ENCODE measurements at regions not wholly inside any gene's neighbourhood (a gene's known extent, or its start where the extent isn't known, plus 50 kb on each side); places are given as distances from the start of the nearest gene placed in this dataset.

GRCh38 chr13:44260336-44260735 is 113.3 kb upstream of the SERP2 start:
- H3K9me3 ChIP-seq, result no peaks in the 10 kb centered on the region
- ATAC-seq (ENCODE audit: insufficient number of reproducible peaks, low FRiP score, low read depth) (no peak), DNase-seq (ENCODE audit: low spot score) (no peak)
- peaks cover 0 to 4% of the 10 kb centered on the region in 2 donors for H3K4me1 ChIP-seq (ENCODE audit: control insufficient read depth in 1 of 2, low read depth in 2 of 2)
- H3K36me3 ChIP-seq, result no peaks in the 10 kb centered on the region
- no peak overlapping the region for H3K27ac ChIP-seq
- H3K27me3 ChIP-seq (replicated peaks; ENCODE audit: insufficient read depth), result no peaks in the 10 kb centered on the region
- H3K4me3 ChIP-seq, result no peak overlapping the region
- no peak for TF ChIP-seq CTCF (IDR thresholded peaks at IDR 0.05)

- Histone ChIP-seq H3K27ac (no peak overlapping the region), H3K9me3 (no peaks in the 10 kb centered on the region)
Measured at GRCh38 chr13:44263751-44264620, 109.6 kb upstream of the SERP2 start.

GRCh38 chr13:44266305-44266704 is 107.3 kb upstream of the SERP2 start:
- ATAC-seq (ENCODE audit: insufficient number of reproducible peaks, low FRiP score, low read depth) (no peak), DNase-seq (ENCODE audit: low spot score) (no peak)
- Histone ChIP-seq H3K4me3 (no peak overlapping the region), H3K4me1 (ENCODE audit: control insufficient read depth in 1 of 2, low read depth in 2 of 2) (peaks cover 18 to 42% of the 10 kb centered on the region in 2 donors), H3K9me3 (no peaks in the 10 kb centered on the region), H3K27ac (no peak overlapping the region), H3K36me3 (no peaks in the 10 kb centered on the region), H3K27me3 (replicated peaks; ENCODE audit: insufficient read depth) (no peaks in the 10 kb centered on the region)
- TF ChIP-seq CTCF (IDR thresholded peaks at IDR 0.05), result no peak

More at GRCh38 chr13:44263751-44264620, 109.6 kb upstream of the SERP2 start:
- peaks cover 10 to 19% of the 10 kb centered on the region in 2 donors for H3K4me1 ChIP-seq (ENCODE audit: control insufficient read depth in 1 of 2, low read depth in 2 of 2)
- DNase-seq (ENCODE audit: low spot score) (no peak), ATAC-seq (ENCODE audit: insufficient number of reproducible peaks, low FRiP score, low read depth) (no peak)
- no peak for TF ChIP-seq CTCF (IDR thresholded peaks at IDR 0.05)
- no peaks in the 10 kb centered on the region for H3K27me3 ChIP-seq (replicated peaks; ENCODE audit: insufficient read depth)
- H3K4me3 ChIP-seq, result no peak overlapping the region
- no peaks in the 10 kb centered on the region for H3K36me3 ChIP-seq

GRCh38 chr13:44266772-44267171 is 106.9 kb upstream of the SERP2 start:
- Histone ChIP-seq H3K4me1 (ENCODE audit: control insufficient read depth in 1 of 2, low read depth in 2 of 2) (peaks cover 23 to 46% of the 10 kb centered on the region in 2 donors), H3K27ac (no peak overlapping the region), H3K27me3 (replicated peaks; ENCODE audit: insufficient read depth) (no peaks in the 10 kb centered on the region), H3K36me3 (no peaks in the 10 kb centered on the region), H3K4me3 (no peak overlapping the region), H3K9me3 (no peaks in the 10 kb centered on the region)
- no peak for TF ChIP-seq CTCF (IDR thresholded peaks at IDR 0.05)
- ATAC-seq (ENCODE audit: insufficient number of reproducible peaks, low FRiP score, low read depth) (no peak), DNase-seq (ENCODE audit: low spot score) (no peak)

GRCh38 chr13:44267203-44267602 is 106.4 kb upstream of the SERP2 start:
- ATAC-seq (ENCODE audit: insufficient number of reproducible peaks, low FRiP score, low read depth), result no peak
- DNase-seq (ENCODE audit: low spot score), result no peak

More at GRCh38 chr13:44267203-44267602, 106.4 kb upstream of the SERP2 start:
- Histone ChIP-seq H3K27ac (peak overlapping the region in 1 of 2 donors; percentile 55), H3K36me3 (no peaks in the 10 kb centered on the region), H3K4me1 (ENCODE audit: control insufficient read depth in 1 of 2, low read depth in 2 of 2) (peaks cover 27 to 51% of the 10 kb centered on the region in 2 donors), H3K9me3 (no peaks in the 10 kb centered on the region), H3K4me3 (no peak overlapping the region), H3K27me3 (replicated peaks; ENCODE audit: insufficient read depth) (no peaks in the 10 kb centered on the region)
- TF ChIP-seq CTCF (IDR thresholded peaks at IDR 0.05), result no peak
